RKO (cell line): ENCODE measurements at regions not wholly inside any gene's neighbourhood (a gene's known extent, or its start where the extent isn't known, plus 50 kb on each side); places are given as distances from the start of the nearest gene placed in this dataset.

ENCODE experiments used
- DNase-seq: peaks from one replicate; pipeline ENCODE4 v3.0.0-alpha.2; 2016; ENCODE audit warnings: low spot score

GRCh38 chr7:54810401-54810800, 51.4 kb upstream of the SEC61G start:
- DNase-seq: no peak

GRCh38 chr7:54811041-54811845, 52.2 kb upstream of the SEC61G start:
- DNase-seq: no peak

GRCh38 chr7:54811846-54812254, 52.8 kb upstream of the SEC61G start:
- DNase-seq: no peak

- DNase-seq: no peak
Measured at GRCh38 chr7:54812756-54813322, 53.8 kb upstream of the SEC61G start.

GRCh38 chr7:54813398-54813797, 54.4 kb upstream of the SEC61G start:
- no peak for DNase-seq

GRCh38 chr7:54814401-54814800, 55.4 kb upstream of the SEC61G start:
- no peak for DNase-seq

GRCh38 chr7:54817152-54817551, 58.1 kb upstream of the SEC61G start:
- no peak for DNase-seq

- DNase-seq: no peak
Measured at GRCh38 chr7:54823776-54824175, 64.8 kb upstream of the SEC61G start.

GRCh38 chr7:54824655-54825054, 65.6 kb upstream of the SEC61G start:
- no peak for DNase-seq

- no peak for DNase-seq
Measured at GRCh38 chr7:54825368-54825767, 66.4 kb upstream of the SEC61G start.

- DNase-seq: no peak
Measured at GRCh38 chr7:54827734-54828133, 68.7 kb upstream of the SEC61G start.

GRCh38 chr7:54831046-54831643, 72.1 kb upstream of the SEC61G start:
- DNase-seq: no peak

- no peak for DNase-seq
Measured at GRCh38 chr7:54831644-54832095, 72.7 kb upstream of the SEC61G start.

- no peak for DNase-seq
Measured at GRCh38 chr7:54833001-54833467, 74.0 kb upstream of the SEC61G start.

GRCh38 chr7:54837168-54837567, 78.2 kb upstream of the SEC61G start:
- no peak for DNase-seq

- DNase-seq: no peak
Measured at GRCh38 chr7:54837761-54838160, 78.8 kb upstream of the SEC61G start.

- DNase-seq: no peak
Measured at GRCh38 chr7:54838175-54838910, 79.3 kb upstream of the SEC61G start.

GRCh38 chr7:54839575-54840213, 80.7 kb upstream of the SEC61G start:
- peak; percentile 70 for DNase-seq

GRCh38 chr7:54841772-54842697, 83.0 kb upstream of the SEC61G start:
- peak; percentile 43 for DNase-seq

- DNase-seq: no peak
Measured at GRCh38 chr7:54843841-54844355, 84.9 kb upstream of the SEC61G start.

GRCh38 chr7:54846273-54846672, 87.3 kb upstream of the SEC61G start:
- no peak for DNase-seq
